ENCODE measurements at regions not wholly inside any gene's neighbourhood (a gene's known extent, or its start where the extent isn't known, plus 50 kb on each side); places are given as distances from the start of the nearest gene placed in this dataset.

DNA sequence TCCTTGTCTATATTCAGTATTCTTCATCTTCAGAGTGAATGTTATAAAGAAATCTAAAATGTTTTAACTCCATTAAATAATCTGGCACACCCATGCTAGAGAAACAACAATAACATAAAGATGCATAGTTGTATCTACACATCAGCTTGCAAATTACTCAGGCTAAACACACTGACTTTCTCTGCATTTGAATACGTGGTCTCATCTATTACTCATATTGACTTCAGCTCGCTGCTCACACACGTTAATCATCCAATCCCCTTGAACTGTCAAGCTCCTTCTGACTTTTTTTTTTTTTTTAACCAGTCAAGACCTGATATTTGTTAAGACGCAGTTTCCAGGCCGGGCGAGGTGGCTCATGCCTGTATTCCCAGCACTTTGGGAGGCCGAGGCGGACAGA is 1137.3 kb upstream of the CADM2 start:
- no TSS peak for BruUV-seq (replicated peaks)
- Histone ChIP-seq H4K20me1 (ENCODE audit: control insufficient read depth, insufficient read depth) (no peaks in the 10 kb centered on the region), H3K9ac (ENCODE audit: control insufficient read depth, insufficient read depth, low read length) (no peak overlapping the region), H3K36me3 (ENCODE audit: control insufficient read depth in 2 of 2, insufficient read depth in 2 of 2, low read length in 1 of 2) (no peaks in the 10 kb centered on the region), H3K9me3 (replicated peaks; ENCODE audit: control insufficient read depth, insufficient read depth, low read length) (no peaks in the 10 kb centered on the region), H3K27me3 (replicated peaks in 1 of 2; ENCODE audit: control insufficient read depth in 2 of 2, insufficient read depth in 2 of 2, low read length in 1 of 2) (no peaks in the 10 kb centered on the region), H3K4me2 (ENCODE audit: control insufficient read depth, insufficient read depth) (no peak overlapping the region), H3K27ac (ENCODE audit: control insufficient read depth, insufficient read depth) (no peak overlapping the region), H3K79me2 (ENCODE audit: control insufficient read depth, insufficient read depth, low read length) (no peaks in the 10 kb centered on the region), H3K4me1 (ENCODE audit: control insufficient read depth, insufficient read depth, low read length) (no peaks in the 10 kb centered on the region), H2AFZ (ENCODE audit: control insufficient read depth, low read depth, low read length) (no peak overlapping the region), H3K4me3 (no peak overlapping the region)
- DNase-seq (ENCODE audit: low read depth, low spot score) (no peak), ATAC-seq (no peak), FAIRE-seq (no peak)
- RAD21 ChIA-PET (ENCODE audit: unreplicated experiment): no interaction called here
- TF ChIP-seq CREB1 (IDR thresholded peaks at IDR 0.05; ENCODE audit: low read depth) (no peak), SMAD5 (IDR thresholded peaks at IDR 0.05; ENCODE audit: low read depth) (no peak), CBX3 (IDR thresholded peaks at IDR 0.05; ENCODE audit: borderline replicate concordance, low read depth) (no peak), POLR2A (IDR thresholded peaks at IDR 0.05; ENCODE audit: low read depth, low read length) (no peak), HDGF (IDR thresholded peaks at IDR 0.05) (no peak), ZNF217 (IDR thresholded peaks at IDR 0.05) (no peak), CHD1 (IDR thresholded peaks at IDR 0.05; ENCODE audit: low read depth, low read length) (no peak), NR2C1 (IDR thresholded peaks at IDR 0.05) (no peak)
- TF ChIP-seq, protein P1, sequence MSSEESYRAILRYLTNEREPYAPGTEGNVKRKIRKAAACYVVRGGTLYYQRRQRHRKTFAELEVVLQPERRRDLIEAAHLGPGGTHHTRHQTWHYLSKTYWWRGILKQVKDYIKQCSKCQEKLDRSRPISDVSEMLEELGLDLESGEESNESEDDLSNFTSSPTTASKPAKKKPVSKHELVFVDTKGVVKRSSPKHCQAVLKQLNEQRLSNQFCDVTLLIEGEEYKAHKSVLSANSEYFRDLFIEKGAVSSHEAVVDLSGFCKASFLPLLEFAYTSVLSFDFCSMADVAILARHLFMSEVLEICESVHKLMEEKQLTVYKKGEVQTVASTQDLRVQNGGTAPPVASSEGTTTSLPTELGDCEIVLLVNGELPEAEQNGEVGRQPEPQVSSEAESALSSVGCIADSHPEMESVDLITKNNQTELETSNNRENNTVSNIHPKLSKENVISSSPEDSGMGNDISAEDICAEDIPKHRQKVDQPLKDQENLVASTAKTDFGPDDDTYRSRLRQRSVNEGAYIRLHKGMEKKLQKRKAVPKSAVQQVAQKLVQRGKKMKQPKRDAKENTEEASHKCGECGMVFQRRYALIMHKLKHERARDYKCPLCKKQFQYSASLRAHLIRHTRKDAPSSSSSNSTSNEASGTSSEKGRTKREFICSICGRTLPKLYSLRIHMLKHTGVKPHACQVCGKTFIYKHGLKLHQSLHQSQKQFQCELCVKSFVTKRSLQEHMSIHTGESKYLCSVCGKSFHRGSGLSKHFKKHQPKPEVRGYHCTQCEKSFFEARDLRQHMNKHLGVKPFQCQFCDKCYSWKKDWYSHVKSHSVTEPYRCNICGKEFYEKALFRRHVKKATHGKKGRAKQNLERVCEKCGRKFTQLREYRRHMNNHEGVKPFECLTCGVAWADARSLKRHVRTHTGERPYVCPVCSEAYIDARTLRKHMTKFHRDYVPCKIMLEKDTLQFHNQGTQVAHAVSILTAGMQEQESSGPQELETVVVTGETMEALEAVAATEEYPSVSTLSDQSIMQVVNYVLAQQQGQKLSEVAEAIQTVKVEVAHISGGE (CRISPR knock-in tag; IDR thresholded peaks at IDR 0.05): no peak
- TF ChIP-seq, protein P2, sequence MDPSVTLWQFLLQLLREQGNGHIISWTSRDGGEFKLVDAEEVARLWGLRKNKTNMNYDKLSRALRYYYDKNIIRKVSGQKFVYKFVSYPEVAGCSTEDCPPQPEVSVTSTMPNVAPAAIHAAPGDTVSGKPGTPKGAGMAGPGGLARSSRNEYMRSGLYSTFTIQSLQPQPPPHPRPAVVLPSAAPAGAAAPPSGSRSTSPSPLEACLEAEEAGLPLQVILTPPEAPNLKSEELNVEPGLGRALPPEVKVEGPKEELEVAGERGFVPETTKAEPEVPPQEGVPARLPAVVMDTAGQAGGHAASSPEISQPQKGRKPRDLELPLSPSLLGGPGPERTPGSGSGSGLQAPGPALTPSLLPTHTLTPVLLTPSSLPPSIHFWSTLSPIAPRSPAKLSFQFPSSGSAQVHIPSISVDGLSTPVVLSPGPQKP (IDR thresholded peaks at IDR 0.05; ENCODE audit: low read depth, low read length): no peak
- 33% methylated on average over 8 of the region's 8 CpGs for WGBS (ENCODE audit: insufficient coverage, insufficient replicate concordance, low lambda C conversion rate, missing lambda C conversion rate)
- POLR2A ChIA-PET: interaction anchor here (0.6 kb wide), 1 partner anchor 411 kb away, joined by 3 read pairs; no protein-coding TSS in a partner anchor
- intact Hi-C loops (cut with micrococcal nuclease; ENCODE audit: unreplicated experiment) (no loop called here), in situ Hi-C loops (cut with MboI) (no loop called here)
- SMC1A ChIA-PET (ENCODE audit: uncharacterized antibody, unreplicated experiment): no interaction called here
- CTCF ChIA-PET: no interaction called here

Data from GM12878 (cell line).